Ovary (tissue), 3 donors: ENCODE measurements at regions not wholly inside any gene's neighbourhood (a gene's known extent, or its start where the extent isn't known, plus 50 kb on each side); places are given as distances from the start of the nearest gene placed in this dataset.

ENCODE experiments used
- CTCF ChIP-seq, 3 donors: fragments of 450-650 bp in 2 of 3; fragments of 200-600 bp in 1 of 3; IDR thresholded peaks; one replicate each; pipeline versions ENCODE4 v1.5.1 to v1.8.0; 2016 to 2022; ENCODE audit warnings: antibody characterized with exemption in 3 of 3, mild to moderate bottlenecking in 1 of 3
- POLR2A ChIP-seq: fragments of 450-650 bp; IDR thresholded peaks from one replicate; pipeline ENCODE4 v1.6.1; 2017; ENCODE audit warnings: antibody characterized with exemption, mild to moderate bottlenecking, moderate library complexity
- donor health status: DM: no; HTN: no; CAD: no.

- no peak for TF ChIP-seq CTCF (IDR thresholded peaks at IDR 0.05)
- TF ChIP-seq POLR2A: no peak
Observed at GRCh38 chr5:107195890-107196395, 474.8 kb downstream of the EFNA5 start.
